ENCODE measurements at regions not wholly inside any gene's neighbourhood (a gene's known extent, or its start where the extent isn't known, plus 50 kb on each side); places are given as distances from the start of the nearest gene placed in this dataset.

DNA sequence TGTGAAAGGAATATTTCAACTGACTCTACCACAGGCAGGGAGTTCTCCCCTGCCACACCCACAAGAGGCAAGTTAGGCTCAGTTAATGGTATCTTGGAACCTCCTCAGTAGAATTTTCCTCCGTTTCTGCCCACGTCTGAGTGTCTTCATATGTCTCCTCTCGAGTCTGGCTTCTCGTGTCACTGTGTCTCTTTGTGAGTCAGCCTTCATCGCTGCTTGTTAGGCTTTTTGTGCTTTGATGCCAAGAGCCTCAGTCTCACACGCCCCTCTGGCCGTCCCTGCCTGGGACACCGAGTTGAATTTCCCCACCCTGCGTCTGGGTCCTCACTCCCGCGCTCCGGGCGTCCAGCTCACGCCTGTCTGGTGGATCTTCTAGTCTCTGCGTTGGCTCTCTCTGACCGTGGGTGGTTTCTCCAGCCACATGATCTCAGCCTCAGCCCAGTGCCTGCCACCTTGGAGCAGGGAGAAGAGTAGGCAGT lies 125.7 kb upstream of the GADD45A start:
- no peaks in the 10 kb centered on the region for H4K20me1 ChIP-seq (ENCODE audit: insufficient read depth, low read length)
- no peaks in the 10 kb centered on the region for H3K79me2 ChIP-seq (ENCODE audit: low read length)
- H3K4me2 ChIP-seq (ENCODE audit: low read depth, low read length): no peak overlapping the region
- TF ChIP-seq, protein P1, sequence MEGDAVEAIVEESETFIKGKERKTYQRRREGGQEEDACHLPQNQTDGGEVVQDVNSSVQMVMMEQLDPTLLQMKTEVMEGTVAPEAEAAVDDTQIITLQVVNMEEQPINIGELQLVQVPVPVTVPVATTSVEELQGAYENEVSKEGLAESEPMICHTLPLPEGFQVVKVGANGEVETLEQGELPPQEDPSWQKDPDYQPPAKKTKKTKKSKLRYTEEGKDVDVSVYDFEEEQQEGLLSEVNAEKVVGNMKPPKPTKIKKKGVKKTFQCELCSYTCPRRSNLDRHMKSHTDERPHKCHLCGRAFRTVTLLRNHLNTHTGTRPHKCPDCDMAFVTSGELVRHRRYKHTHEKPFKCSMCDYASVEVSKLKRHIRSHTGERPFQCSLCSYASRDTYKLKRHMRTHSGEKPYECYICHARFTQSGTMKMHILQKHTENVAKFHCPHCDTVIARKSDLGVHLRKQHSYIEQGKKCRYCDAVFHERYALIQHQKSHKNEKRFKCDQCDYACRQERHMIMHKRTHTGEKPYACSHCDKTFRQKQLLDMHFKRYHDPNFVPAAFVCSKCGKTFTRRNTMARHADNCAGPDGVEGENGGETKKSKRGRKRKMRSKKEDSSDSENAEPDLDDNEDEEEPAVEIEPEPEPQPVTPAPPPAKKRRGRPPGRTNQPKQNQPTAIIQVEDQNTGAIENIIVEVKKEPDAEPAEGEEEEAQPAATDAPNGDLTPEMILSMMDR (IDR thresholded peaks at IDR 0.05; ENCODE audit: low read length): no peak
- no peak for TF ChIP-seq EZH2phosphoT487 (IDR thresholded peaks at IDR 0.05; ENCODE audit: low read length)
- TF ChIP-seq EZH2 (optimal IDR thresholded peaks at IDR 0.05; ENCODE audit: low read depth, low read length): no peak
- H3K9me2 ChIP-seq (replicated peaks; ENCODE audit: insufficient read depth, low read length): no peaks in the 10 kb centered on the region
- H3K9me3 ChIP-seq (replicated peaks; ENCODE audit: insufficient read depth, low read length): no peaks in the 10 kb centered on the region
- no peaks in the 10 kb centered on the region for H3F3A ChIP-seq (ENCODE audit: insufficient read depth, low read length)
- no peak overlapping the region for H3K4me3 ChIP-seq (ENCODE audit: low read length)
- DNase-seq: no peak
- H3K36me3 ChIP-seq (replicated peaks; ENCODE audit: insufficient read depth, low read length): no peaks in the 10 kb centered on the region
- no peak overlapping the region for H3K27ac ChIP-seq (ENCODE audit: low read length)
- H3K4me1 ChIP-seq (ENCODE audit: low read length): peaks cover 15% of the 10 kb centered on the region
- H3K27me3 ChIP-seq (replicated peaks; ENCODE audit: insufficient read depth, low read length): no peaks in the 10 kb centered on the region
- H2AFZ ChIP-seq (ENCODE audit: low read length): no peak overlapping the region
- H3K9ac ChIP-seq (ENCODE audit: low read length): no peak overlapping the region

DNA sequence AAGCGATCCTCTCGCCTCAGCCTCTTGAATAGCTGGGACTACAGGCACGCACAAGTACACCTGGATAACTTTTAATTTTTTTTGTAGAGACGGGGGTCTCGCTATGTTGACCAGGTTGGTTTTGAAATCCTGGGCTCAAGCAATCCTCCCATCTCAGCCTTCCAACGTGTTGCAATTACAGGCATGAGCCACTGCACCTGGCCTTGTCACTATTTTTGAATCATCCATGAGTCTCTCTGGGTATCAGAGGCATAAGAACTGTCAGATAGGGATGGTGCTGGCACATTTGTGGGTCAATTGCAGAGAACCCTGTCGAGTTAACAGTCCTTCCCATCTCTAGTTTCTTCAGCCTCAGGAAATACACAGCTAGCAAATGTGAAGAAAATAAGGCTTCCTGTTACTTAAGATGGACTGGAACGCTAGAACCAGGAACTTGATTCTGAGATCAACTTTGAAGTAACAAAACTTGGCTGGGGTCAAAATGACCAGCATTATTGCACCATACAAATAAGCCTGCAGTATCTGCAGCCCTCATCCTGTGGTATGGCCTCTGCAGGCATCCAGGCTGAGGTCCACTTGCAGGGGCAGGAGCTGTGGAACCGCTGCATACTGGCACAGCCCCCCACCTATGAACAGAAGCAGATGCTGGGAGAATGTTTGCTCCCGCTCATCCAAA lies 124.3 kb upstream of the GADD45A start:
- no peak for DNase-seq
- Histone ChIP-seq H2AFZ (ENCODE audit: low read length) (0 out of 2 replicates have a peak overlapping the region, but pooled peaks have one; percentile 2), H3K36me3 (replicated peaks; ENCODE audit: insufficient read depth, low read length) (no peaks in the 10 kb centered on the region), H3K9me3 (replicated peaks; ENCODE audit: insufficient read depth, low read length) (no peaks in the 10 kb centered on the region), H3K27me3 (replicated peaks; ENCODE audit: insufficient read depth, low read length) (no peaks in the 10 kb centered on the region), H4K20me1 (ENCODE audit: insufficient read depth, low read length) (no peaks in the 10 kb centered on the region), H3K9ac (ENCODE audit: low read length) (no peak overlapping the region), H3K9me2 (replicated peaks; ENCODE audit: insufficient read depth, low read length) (no peaks in the 10 kb centered on the region), H3K4me1 (ENCODE audit: low read length) (peaks cover 20% of the 10 kb centered on the region), H3K27ac (ENCODE audit: low read length) (no peak overlapping the region), H3K4me2 (ENCODE audit: low read depth, low read length) (no peak overlapping the region), H3F3A (ENCODE audit: insufficient read depth, low read length) (no peaks in the 10 kb centered on the region), H3K79me2 (ENCODE audit: low read length) (no peaks in the 10 kb centered on the region), H3K4me3 (ENCODE audit: low read length) (no peak overlapping the region)
- TF ChIP-seq EZH2 (optimal IDR thresholded peaks at IDR 0.05; ENCODE audit: low read depth, low read length) (no peak), EZH2phosphoT487 (IDR thresholded peaks at IDR 0.05; ENCODE audit: low read length) (no peak)
- TF ChIP-seq, protein P1 (IDR thresholded peaks at IDR 0.05; ENCODE audit: low read length): no peak

DNA sequence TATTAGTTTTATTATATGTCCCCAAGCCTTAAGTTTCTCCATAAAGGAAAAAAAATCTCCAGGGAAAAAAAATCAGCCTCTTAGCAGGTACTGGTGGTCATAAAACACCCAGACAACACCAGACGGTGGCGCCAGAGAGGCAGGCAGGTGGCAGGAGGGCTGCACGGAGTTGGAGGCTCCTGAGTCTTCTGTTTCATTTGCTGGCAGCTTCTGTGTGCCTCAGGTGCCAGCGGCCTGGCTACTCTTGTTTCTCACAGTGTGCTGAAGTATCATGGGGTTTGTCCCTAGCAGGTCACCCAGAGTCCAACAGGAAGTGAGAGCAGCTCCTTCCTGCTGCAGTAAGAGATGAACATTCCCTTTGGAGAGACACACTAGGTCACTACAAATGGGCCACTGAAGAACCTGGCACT lies 123.3 kb upstream of the GADD45A start:
- no peaks in the 10 kb centered on the region for H3K27me3 ChIP-seq (replicated peaks; ENCODE audit: insufficient read depth, low read length)
- no peaks in the 10 kb centered on the region for H4K20me1 ChIP-seq (ENCODE audit: insufficient read depth, low read length)
- H3K4me2 ChIP-seq (ENCODE audit: low read depth, low read length): peak overlapping the region; percentile 11; the same call in 1 of the 2 replicates
- H3K9me3 ChIP-seq (replicated peaks; ENCODE audit: insufficient read depth, low read length): no peaks in the 10 kb centered on the region
- no peaks in the 10 kb centered on the region for H3K36me3 ChIP-seq (replicated peaks; ENCODE audit: insufficient read depth, low read length)
- peak overlapping the region; percentile 44; the same call in 1 of the 2 replicates for H2AFZ ChIP-seq (ENCODE audit: low read length)
- no peaks in the 10 kb centered on the region for H3K79me2 ChIP-seq (ENCODE audit: low read length)
- TF ChIP-seq EZH2 (optimal IDR thresholded peaks at IDR 0.05; ENCODE audit: low read depth, low read length) (no peak), EZH2phosphoT487 (IDR thresholded peaks at IDR 0.05; ENCODE audit: low read length) (no peak)
- TF ChIP-seq, protein P1 (IDR thresholded peaks at IDR 0.05; ENCODE audit: low read length): peak; percentile 92
- H3K4me1 ChIP-seq (ENCODE audit: low read length): peaks cover 20% of the 10 kb centered on the region
- peak overlapping the region; percentile 51; the same call in 1 of the 2 replicates for H3K27ac ChIP-seq (ENCODE audit: low read length)
- DNase-seq: peak; percentile 91
- H3F3A ChIP-seq (ENCODE audit: insufficient read depth, low read length): no peaks in the 10 kb centered on the region
- no peaks in the 10 kb centered on the region for H3K9me2 ChIP-seq (replicated peaks; ENCODE audit: insufficient read depth, low read length)
- no peak overlapping the region for H3K4me3 ChIP-seq (ENCODE audit: low read length)
- H3K9ac ChIP-seq (ENCODE audit: low read length): 0 out of 2 replicates have a peak overlapping the region, but pooled peaks have one; percentile 14

Data from MM.1S (cell line).